ENCODE measurements at regions not wholly inside any gene's neighbourhood (a gene's known extent, or its start where the extent isn't known, plus 50 kb on each side); places are given as distances from the start of the nearest gene placed in this dataset.

GRCh38 chr19:28422791-28423650 lies 789.9 kb downstream of the UQCRFS1 start:
- no peak for TF ChIP-seq ZNF274 (IDR thresholded peaks at IDR 0.05; ENCODE audit: low read depth, low read length)
- no peak for TF ChIP-seq YY1 (IDR thresholded peaks at IDR 0.05; ENCODE audit: insufficient read depth, insufficient read length)

Data from NT2/D1 (cell line).